Skeletal muscle satellite cell (primary cell): ENCODE measurements at regions not wholly inside any gene's neighbourhood (a gene's known extent, or its start where the extent isn't known, plus 50 kb on each side); places are given as distances from the start of the nearest gene placed in this dataset.
A peak's percentile ranks its signal among the peaks of the same experiment; 100 is the strongest.

Experiments
- H3K27me3 ChIP-seq: 2 replicates; pipeline ENCODE4 v1.7.0; 2013; ENCODE audit warnings: low read length; ENCODE audit not compliant: control insufficient read depth, insufficient read depth
- H3K36me3 ChIP-seq: 2 replicates; pipeline ENCODE4 v1.7.0; 2013; ENCODE audit warnings: mild to moderate bottlenecking, control low read depth, low read length; ENCODE audit not compliant: insufficient read depth
- H3K4me1 ChIP-seq: 2 replicates; pipeline ENCODE4 v1.7.0; 2013; ENCODE audit warnings: low read length; ENCODE audit not compliant: control insufficient read depth, insufficient read depth
- H3K4me2 ChIP-seq: 2 replicates; pipeline ENCODE4 v1.7.0; 2013; ENCODE audit warnings: mild to moderate bottlenecking, low read length
- H3K4me3 ChIP-seq: 2 replicates; pipeline ENCODE4 v1.7.0; 2013; ENCODE audit warnings: low read length
- H3K9ac ChIP-seq: 2 replicates; pipeline ENCODE4 v1.7.0; 2013; ENCODE audit warnings: mild to moderate bottlenecking, low read depth, low read length, moderate library complexity
- H3K9me3 ChIP-seq: replicated peaks from 2 replicates; pipeline ENCODE4 v1.7.0; 2013; ENCODE audit warnings: mild to moderate bottlenecking, control low read depth, low read length

DNA sequence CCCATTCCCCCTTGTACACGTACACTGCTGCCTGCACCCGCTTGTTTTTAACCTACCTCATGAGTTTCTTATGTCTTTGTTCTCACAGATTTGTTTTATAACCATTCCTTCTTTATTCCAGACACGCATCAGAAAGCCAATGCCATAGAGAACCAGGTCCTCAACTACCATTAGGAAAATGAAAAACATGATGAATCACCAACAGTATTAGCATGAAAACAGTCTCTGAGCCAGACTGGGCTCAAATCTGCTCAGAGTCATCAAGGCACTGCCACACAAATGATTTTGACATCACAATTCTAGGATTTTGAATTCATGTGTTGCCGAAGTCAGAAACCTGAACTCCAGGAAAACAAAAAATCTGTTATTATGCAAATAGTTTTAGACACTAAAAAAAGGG is 394.1 kb upstream of the GRIA1 start:
- no peaks in the 10 kb centered on the region for H3K27me3 ChIP-seq

DNA sequence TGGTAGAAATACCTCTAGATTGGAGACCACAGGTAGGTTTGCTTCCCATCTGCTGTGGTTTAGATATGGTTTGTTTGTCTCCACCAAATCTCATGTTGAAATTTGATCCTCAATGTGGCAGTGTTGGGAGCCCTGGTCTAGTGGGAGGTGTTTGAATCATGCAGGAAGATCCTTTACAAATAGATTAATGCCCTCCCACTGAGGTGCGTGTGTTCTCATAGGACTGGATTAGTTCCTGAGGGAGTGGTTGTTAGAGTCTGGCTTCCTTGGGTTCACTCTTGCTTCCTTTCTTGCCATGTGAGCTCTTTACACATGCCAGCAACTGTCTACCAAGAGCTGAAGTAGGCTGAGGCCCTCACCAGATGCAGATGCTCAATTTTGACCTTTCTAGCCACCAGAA is 391.1 kb upstream of the GRIA1 start:
- no peaks in the 10 kb centered on the region for H3K9me3 ChIP-seq
- no peak overlapping the region for H3K4me2 ChIP-seq
- no peak overlapping the region for H3K9ac ChIP-seq
- no peaks in the 10 kb centered on the region for H3K36me3 ChIP-seq
- no peak overlapping the region for H3K4me3 ChIP-seq
- H3K27me3 ChIP-seq = no peaks in the 10 kb centered on the region
- H3K4me1 ChIP-seq = no peaks in the 10 kb centered on the region

More for the DNA sequence above, 394.1 kb upstream of the GRIA1 start:
- Histone ChIP-seq H3K9ac (no peak overlapping the region), H3K4me1 (no peaks in the 10 kb centered on the region), H3K4me3 (no peak overlapping the region), H3K4me2 (no peak overlapping the region), H3K36me3 (no peaks in the 10 kb centered on the region), H3K9me3 (no peaks in the 10 kb centered on the region)

DNA sequence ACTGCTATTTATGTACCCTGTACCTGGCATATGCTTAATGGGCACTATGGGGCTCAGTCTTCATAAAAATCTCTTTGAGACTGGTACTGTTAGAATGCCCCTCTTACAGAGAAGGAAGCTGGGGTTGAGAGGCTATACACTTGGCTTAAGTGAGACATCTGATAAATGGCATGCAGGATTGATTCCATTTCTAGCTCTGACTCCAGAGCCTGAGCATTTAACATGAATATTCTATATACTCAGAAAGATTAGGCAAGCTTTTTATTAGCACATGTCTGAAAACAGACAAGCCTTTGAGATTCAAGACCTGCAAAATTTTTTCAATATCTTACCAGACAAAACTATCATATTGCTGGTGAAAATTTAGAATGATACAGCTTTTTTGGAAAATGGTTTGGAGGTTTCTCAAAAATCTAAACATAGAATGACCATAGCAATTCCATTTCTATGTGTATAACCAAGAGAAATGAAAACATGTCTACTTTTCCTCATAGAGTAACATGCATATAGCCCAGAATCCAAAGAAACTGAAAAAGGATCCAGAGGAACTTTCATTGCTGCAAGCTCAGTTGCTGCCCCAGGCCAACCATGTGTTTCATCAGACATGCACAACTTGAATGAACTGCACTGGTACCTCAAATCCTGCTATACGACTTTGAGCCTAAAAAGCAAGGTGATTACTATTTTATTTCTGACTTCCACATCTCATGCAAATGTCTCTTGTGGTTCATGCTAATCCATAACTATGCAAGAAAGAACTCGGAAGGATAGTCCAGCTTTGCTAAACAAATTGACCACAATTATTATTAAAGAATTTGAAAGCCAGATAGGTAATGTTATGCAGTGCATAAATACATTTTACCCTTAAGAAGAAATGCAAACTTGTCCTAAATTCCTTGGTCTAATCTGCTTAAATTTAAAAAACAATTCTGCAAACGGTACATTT is 389.0 kb upstream of the GRIA1 start:
- no peak overlapping the region for H3K4me2 ChIP-seq
- no peak overlapping the region for H3K9ac ChIP-seq
- no peaks in the 10 kb centered on the region for H3K4me1 ChIP-seq
- no peak overlapping the region for H3K4me3 ChIP-seq
- H3K27me3 ChIP-seq = no peaks in the 10 kb centered on the region
- H3K9me3 ChIP-seq = no peaks in the 10 kb centered on the region
- no peaks in the 10 kb centered on the region for H3K36me3 ChIP-seq

DNA sequence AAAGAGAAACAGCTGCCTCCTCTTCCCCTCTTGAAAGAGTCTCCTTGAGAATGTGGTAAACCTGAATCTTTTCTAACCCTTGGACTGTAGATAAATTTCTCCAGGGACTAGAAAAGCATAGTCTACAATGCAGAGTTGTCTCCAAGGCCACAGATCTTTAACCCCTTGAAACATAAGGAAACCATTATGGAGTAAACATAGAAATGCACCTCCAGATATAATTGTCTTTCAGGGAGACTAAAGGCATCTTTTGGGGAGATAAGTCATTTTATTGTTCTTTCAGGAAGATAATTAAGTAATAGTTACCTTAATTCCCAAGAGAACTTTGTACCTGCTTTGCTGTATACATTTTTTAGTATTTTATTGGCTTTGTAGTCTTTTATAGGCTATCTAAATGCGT is 373.6 kb upstream of the GRIA1 start:
- Histone ChIP-seq H3K9me3 (no peaks in the 10 kb centered on the region), H3K27me3 (no peaks in the 10 kb centered on the region), H3K9ac (no peak overlapping the region), H3K4me2 (no peak overlapping the region), H3K4me1 (no peaks in the 10 kb centered on the region), H3K36me3 (no peaks in the 10 kb centered on the region), H3K4me3 (no peak overlapping the region)

DNA sequence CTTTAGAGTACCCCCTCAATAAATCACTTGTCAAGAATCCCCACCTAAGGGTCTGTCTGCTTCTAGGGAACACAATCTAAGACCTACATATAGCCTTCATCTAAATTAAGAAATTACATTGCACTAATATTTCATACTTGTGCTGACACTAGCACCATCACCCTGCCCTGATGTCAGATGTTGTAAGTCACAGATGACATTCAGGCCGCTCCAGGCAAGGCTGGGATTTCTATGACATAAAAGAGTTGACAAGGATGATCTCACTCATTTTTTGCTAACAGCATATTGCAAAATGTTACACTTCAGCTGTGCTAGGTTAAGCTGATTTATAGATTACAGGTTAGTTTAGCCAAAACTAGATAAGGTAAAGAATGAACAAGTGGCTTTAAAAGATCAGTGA is 372.5 kb upstream of the GRIA1 start:
- Histone ChIP-seq H3K4me3 (no peak overlapping the region), H3K9ac (no peak overlapping the region), H3K9me3 (no peaks in the 10 kb centered on the region), H3K27me3 (no peaks in the 10 kb centered on the region), H3K36me3 (no peaks in the 10 kb centered on the region), H3K4me2 (no peak overlapping the region), H3K4me1 (no peaks in the 10 kb centered on the region)

DNA sequence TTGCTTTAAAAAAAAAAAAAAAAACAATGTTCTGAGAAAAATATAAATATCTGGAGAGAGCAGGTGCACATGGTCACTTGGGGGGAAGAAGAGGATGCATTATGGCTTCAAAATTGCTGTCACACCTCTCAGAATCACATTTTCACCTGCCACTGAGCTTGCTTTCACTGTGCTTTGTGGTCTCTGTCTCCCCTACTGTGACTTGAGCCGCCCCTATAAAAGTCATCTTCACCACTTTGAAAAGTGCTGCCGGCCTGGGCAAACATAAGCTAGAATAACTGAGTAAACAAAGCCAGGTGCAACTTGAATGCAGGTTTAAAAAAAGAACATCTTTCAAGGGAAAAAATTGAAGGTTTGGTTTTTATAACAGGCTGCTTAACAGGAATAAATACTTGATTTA is 368.1 kb upstream of the GRIA1 start:
- no peak overlapping the region for H3K9ac ChIP-seq
- no peaks in the 10 kb centered on the region for H3K4me1 ChIP-seq
- H3K4me2 ChIP-seq = no peak overlapping the region
- H3K36me3 ChIP-seq = no peaks in the 10 kb centered on the region
- H3K4me3 ChIP-seq = no peak overlapping the region
- no peaks in the 10 kb centered on the region for H3K27me3 ChIP-seq
- no peaks in the 10 kb centered on the region for H3K9me3 ChIP-seq

DNA sequence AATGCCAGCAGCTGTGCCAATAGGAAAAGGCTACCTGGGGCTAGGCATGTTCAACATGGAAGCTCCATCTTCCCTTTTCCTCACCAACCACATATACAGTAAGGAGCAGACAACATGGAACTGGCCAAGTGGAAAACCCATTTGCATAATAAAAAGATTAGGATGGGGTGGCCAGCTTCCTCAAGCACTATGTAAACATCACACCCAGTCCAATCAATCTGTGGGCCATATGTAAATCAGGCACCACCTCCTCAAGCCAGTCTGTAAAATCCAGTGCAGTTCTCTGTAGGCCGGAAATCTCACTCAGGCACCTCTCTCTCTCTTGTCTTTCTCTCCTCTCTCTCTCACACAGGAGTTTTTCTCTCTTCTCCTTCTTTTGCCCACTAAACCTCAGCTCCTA is 360.2 kb upstream of the GRIA1 start:
- Histone ChIP-seq H3K4me3 (no peak overlapping the region), H3K27me3 (no peaks in the 10 kb centered on the region), H3K9me3 (no peaks in the 10 kb centered on the region), H3K4me1 (peaks cover 1% of the 10 kb centered on the region), H3K4me2 (no peak overlapping the region), H3K36me3 (no peaks in the 10 kb centered on the region), H3K9ac (no peak overlapping the region)

DNA sequence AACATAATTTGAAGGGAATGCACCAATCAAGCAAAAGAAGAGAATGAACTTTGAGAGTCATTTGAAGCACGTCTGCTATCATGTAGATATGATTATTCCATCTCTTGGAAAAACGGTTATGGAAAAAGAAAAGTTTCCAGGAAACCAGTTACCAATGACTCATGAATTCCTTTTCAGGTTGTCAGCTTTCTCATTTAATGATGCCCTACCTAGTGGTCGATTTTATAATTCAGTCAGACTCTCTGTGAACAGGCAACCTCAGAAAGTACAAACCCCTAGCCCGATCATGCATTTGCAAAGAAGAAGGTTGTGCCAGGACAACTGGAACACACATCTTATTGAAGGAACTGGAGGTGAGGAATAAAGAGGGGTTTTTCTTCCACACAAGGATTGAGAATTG is 355.1 kb upstream of the GRIA1 start:
- H3K27me3 ChIP-seq = no peaks in the 10 kb centered on the region
- H3K9me3 ChIP-seq = no peaks in the 10 kb centered on the region
- no peak overlapping the region for H3K9ac ChIP-seq
- no peak overlapping the region for H3K4me3 ChIP-seq
- H3K36me3 ChIP-seq = no peaks in the 10 kb centered on the region
- H3K4me2 ChIP-seq = no peak overlapping the region
- peaks cover 6% of the 10 kb centered on the region for H3K4me1 ChIP-seq

DNA sequence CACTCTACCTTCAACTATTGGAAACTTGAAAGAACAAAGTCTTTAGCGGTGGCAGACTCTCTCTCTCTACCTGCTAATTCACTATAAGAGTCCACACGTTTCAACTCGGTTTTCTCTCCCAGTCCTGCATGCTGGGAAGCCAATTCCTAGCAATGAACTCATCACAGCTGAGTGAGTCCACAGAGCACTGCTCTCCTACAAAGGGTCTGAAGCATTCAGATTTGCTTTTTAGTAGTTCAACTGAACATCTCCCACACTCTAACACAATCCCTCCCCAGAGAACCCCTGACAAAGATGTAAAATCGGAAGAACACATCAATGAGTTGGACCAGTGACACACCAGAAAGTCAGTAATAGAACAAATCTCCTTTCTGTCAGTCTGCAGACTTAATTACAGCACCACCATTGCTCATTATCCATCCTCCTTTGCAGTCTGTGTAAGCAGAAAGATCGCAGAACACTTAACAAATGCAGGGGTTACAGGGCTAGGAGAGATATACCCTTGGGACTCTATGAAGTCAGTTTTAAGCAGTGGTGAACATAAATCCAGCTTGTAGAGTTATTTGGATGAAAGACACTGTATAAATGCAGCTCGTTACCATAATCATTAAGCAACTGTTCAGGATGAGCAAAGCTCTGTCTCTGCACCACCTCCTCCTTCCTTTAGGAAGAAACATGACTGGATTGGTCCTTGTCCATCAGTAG is 353.4 kb upstream of the GRIA1 start:
- no peak overlapping the region for H3K4me3 ChIP-seq
- H3K9ac ChIP-seq = no peak overlapping the region
- H3K4me2 ChIP-seq = no peak overlapping the region
- H3K4me1 ChIP-seq = peaks cover 6% of the 10 kb centered on the region
- no peaks in the 10 kb centered on the region for H3K36me3 ChIP-seq
- H3K9me3 ChIP-seq = no peaks in the 10 kb centered on the region
- H3K27me3 ChIP-seq = no peaks in the 10 kb centered on the region

DNA sequence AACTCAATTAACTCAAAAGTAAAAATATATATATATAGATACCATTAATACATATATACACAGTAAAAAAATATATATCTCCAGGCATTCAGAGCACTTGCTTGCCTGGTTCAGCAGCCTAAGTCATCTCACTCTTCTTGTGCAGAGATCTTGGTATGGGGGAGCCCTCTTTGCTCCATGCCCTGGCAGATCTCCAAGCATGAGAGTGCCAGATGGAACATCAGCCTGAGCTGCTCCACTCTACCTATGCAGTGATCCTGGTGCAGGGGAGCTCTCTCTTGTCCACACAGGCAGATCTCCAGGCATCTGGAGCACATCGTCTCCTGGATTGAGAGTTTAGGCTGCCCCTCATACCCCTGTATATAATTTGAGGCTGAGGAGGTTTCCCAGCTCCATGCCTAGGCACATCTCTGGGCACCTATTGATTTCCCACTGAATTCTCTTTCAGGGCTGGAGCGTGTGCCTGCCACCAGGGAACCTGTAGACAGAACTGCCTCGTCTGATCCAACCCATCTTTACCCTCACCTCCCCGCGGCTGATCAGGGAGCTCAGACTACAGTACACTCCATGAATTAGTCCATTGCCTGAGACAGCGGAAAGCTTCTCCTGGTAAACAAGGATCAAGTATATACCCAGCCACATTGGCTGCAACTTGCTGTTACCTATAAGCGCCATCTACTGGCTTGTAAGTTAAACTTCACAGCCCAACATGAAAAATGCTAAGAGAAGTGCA is 342.4 kb upstream of the GRIA1 start:
- no peaks in the 10 kb centered on the region for H3K27me3 ChIP-seq
- no peak overlapping the region for H3K4me3 ChIP-seq
- no peak overlapping the region for H3K9ac ChIP-seq
- H3K9me3 ChIP-seq = no peaks in the 10 kb centered on the region
- H3K4me2 ChIP-seq = peak overlapping the region; percentile 46
- peaks cover 4% of the 10 kb centered on the region for H3K4me1 ChIP-seq
- H3K36me3 ChIP-seq = no peaks in the 10 kb centered on the region

DNA sequence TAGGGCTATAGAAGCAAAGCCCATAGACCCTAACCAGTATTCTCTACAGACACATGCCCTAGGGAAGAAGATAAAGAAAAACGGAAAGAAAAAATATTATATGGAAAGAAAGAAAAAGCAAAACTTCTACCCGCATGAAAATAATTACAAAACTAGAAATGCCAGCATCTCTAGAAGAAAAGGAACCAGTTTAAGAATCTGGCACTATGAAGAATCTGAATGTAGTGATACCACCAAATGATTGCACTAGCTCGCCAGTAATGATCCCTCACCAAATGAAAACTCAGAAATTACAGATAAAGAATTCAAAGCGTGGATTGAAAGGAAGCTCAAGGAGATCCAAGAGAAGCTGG is 341.9 kb upstream of the GRIA1 start:
- Histone ChIP-seq H3K9me3 (no peaks in the 10 kb centered on the region), H3K36me3 (no peaks in the 10 kb centered on the region), H3K9ac (no peak overlapping the region), H3K4me1 (peaks cover 4% of the 10 kb centered on the region), H3K4me3 (no peak overlapping the region), H3K4me2 (no peak overlapping the region), H3K27me3 (no peaks in the 10 kb centered on the region)
